Endothelial cell (in vitro differentiated cells): ENCODE measurements at regions not wholly inside any gene's neighbourhood (a gene's known extent, or its start where the extent isn't known, plus 50 kb on each side); places are given as distances from the start of the nearest gene placed in this dataset.
"Not testable (repeated sequence)": the region's sequence is repeated elsewhere in the genome, so short reads cannot be mapped to it uniquely, and the experiment has no call there.

Source experiments
- DNase-seq: peaks from one replicate; pipeline ENCODE4 v3.0.0; 2021; ENCODE audit warnings: low spot score
- H3K27ac Mint-ChIP-seq: one replicate; pipeline ENCODE4 v1.8.0; 2021; ENCODE audit warnings: mixed read lengths, inconsistent platforms; ENCODE audit not compliant: unreplicated experiment
- H3K27me3 Mint-ChIP-seq: one replicate; pipeline ENCODE4 v1.8.0; 2021; ENCODE audit warnings: mild to moderate bottlenecking, moderate library complexity, mixed read lengths, inconsistent platforms; ENCODE audit not compliant: unreplicated experiment
- H3K36me3 Mint-ChIP-seq: one replicate; pipeline ENCODE4 v1.8.0; 2021; ENCODE audit warnings: mild to moderate bottlenecking, low read depth, mixed read lengths, inconsistent platforms; ENCODE audit not compliant: unreplicated experiment
- H3K4me1 Mint-ChIP-seq: one replicate; pipeline ENCODE4 v1.8.0; 2021; ENCODE audit warnings: mild to moderate bottlenecking, mixed read lengths, inconsistent platforms; ENCODE audit not compliant: unreplicated experiment
- H3K4me3 Mint-ChIP-seq: one replicate; pipeline ENCODE4 v1.8.0; 2021; ENCODE audit warnings: mild to moderate bottlenecking, mixed read lengths, inconsistent platforms; ENCODE audit not compliant: unreplicated experiment
- H3K9me3 Mint-ChIP-seq: one replicate; pipeline ENCODE4 v1.8.0; 2021; ENCODE audit warnings: mixed read lengths, inconsistent platforms; ENCODE audit not compliant: unreplicated experiment
- TF ChIP-seq, protein P1 (sequence below): fragments of 200-600 bp; sonication (generic); IDR thresholded peaks from one replicate; pipeline ENCODE4 v1.5.0; 2021; ENCODE audit warnings: antibody characterized with exemption; ENCODE audit not compliant: unreplicated experiment

DNA sequence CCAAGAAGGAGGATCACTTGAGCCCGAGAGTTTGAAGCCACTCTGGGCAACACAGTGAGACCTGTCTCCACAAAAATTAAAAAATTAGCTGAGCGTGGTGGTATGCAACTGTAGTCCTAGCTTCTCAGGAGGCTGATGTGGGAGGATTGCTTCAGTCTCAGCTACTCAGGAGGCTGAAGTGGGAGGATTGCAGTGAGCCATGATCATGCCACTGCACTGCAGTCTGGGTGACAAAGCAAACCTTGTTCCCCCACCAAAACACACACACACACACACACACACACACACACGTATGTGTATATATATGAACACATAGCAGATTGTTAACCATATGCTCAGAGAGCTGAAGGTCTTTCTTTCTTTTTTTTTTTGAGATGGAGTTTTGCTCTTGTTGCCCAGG, 157.5 kb upstream of the MAST4 start:
- no peak overlapping the region for H3K4me3 Mint-ChIP-seq
- H3K27ac Mint-ChIP-seq: no peak overlapping the region
- no peaks in the 10 kb centered on the region for H3K9me3 Mint-ChIP-seq
- DNase-seq: no peak
- no peaks in the 10 kb centered on the region for H3K27me3 Mint-ChIP-seq
- TF ChIP-seq, protein P1, sequence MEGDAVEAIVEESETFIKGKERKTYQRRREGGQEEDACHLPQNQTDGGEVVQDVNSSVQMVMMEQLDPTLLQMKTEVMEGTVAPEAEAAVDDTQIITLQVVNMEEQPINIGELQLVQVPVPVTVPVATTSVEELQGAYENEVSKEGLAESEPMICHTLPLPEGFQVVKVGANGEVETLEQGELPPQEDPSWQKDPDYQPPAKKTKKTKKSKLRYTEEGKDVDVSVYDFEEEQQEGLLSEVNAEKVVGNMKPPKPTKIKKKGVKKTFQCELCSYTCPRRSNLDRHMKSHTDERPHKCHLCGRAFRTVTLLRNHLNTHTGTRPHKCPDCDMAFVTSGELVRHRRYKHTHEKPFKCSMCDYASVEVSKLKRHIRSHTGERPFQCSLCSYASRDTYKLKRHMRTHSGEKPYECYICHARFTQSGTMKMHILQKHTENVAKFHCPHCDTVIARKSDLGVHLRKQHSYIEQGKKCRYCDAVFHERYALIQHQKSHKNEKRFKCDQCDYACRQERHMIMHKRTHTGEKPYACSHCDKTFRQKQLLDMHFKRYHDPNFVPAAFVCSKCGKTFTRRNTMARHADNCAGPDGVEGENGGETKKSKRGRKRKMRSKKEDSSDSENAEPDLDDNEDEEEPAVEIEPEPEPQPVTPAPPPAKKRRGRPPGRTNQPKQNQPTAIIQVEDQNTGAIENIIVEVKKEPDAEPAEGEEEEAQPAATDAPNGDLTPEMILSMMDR: no peak
- no peaks in the 10 kb centered on the region for H3K36me3 Mint-ChIP-seq
- H3K4me1 Mint-ChIP-seq: no peaks in the 10 kb centered on the region

DNA sequence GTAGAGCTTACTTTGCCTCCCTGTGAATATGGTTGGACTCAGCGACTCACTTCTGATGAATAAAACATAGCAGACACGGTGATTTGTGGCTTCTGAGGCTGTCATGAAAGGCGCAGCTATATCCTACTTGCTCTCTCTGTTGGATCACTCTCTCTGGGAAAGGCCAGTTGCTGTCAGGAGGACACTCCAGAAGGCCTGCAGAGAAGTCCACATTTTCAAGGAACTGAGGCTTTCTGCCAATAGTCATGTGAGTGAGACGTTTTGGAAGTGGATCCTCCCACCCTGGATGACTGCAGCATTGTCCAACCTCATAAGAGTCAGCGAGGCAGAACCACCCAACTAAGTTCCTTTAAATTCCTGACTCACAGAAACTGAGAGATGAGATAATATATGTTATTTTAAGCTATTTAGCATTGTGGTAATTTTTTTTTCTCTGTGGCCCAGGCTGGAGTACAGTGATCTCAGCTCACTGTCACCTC, 156.0 kb upstream of the MAST4 start:
- TF ChIP-seq, protein P1: no peak
- DNase-seq: no peak
- Mint-ChIP-seq H3K9me3 (no peaks in the 10 kb centered on the region), H3K27ac (no peak overlapping the region), H3K4me3 (no peak overlapping the region), H3K27me3 (no peaks in the 10 kb centered on the region), H3K36me3 (no peaks in the 10 kb centered on the region), H3K4me1 (no peaks in the 10 kb centered on the region)

DNA sequence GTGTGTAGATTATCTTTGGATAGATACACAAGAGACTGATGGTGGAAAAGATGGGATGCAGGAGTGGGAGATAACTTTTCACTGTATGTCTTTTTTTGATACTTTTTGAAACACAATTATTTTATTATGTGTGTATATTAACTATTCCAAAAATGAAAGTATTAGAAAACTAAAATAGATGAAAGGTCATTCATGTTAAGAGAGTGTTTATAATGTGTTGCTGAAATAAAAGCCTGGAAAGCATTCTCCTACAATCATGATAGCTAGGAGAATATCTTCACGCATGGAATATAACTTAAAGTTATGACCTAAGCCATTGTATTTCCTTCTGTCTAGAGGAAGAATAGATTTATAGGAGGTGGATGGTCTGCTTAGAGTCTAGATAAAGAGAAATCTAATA, 154.8 kb upstream of the MAST4 start:
- no peaks in the 10 kb centered on the region for H3K36me3 Mint-ChIP-seq

DNA sequence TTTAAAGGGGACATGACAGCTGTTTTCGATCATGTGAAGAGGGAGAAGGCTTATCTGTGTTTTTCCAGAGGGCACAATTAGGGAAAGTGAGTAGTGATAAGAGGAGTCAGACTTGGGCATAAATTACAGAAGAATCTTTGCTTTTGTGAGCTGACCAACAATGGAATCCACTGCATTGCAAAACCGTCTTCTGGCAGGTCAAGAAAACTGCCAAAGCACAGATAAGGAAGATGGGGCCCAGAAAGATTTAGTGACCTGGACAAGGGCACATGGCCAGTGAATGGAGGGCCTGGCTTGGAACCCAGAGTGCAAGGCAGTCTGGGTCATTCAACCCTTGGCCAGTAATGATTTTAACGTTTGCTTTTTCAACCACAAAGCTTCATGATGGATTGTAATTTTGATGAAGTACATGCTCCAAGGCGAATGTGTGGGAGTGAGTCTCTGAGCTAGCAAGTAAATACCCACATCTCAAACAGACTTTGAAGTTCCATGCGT, 153.2 kb upstream of the MAST4 start:
- Mint-ChIP-seq H3K9me3 (peaks cover 3% of the 10 kb centered on the region), H3K36me3 (no peaks in the 10 kb centered on the region), H3K27me3 (no peaks in the 10 kb centered on the region), H3K27ac (no peak overlapping the region), H3K4me3 (no peak overlapping the region), H3K4me1 (no peaks in the 10 kb centered on the region)
- DNase-seq: no peak
- TF ChIP-seq, protein P1: no peak

More for the DNA sequence above, 154.8 kb upstream of the MAST4 start:
- Mint-ChIP-seq H3K4me3 (no peak overlapping the region), H3K27me3 (no peaks in the 10 kb centered on the region), H3K27ac (no peak overlapping the region), H3K9me3 (no peaks in the 10 kb centered on the region), H3K4me1 (no peaks in the 10 kb centered on the region)
- DNase-seq: no peak
- TF ChIP-seq, protein P1: no peak

DNA sequence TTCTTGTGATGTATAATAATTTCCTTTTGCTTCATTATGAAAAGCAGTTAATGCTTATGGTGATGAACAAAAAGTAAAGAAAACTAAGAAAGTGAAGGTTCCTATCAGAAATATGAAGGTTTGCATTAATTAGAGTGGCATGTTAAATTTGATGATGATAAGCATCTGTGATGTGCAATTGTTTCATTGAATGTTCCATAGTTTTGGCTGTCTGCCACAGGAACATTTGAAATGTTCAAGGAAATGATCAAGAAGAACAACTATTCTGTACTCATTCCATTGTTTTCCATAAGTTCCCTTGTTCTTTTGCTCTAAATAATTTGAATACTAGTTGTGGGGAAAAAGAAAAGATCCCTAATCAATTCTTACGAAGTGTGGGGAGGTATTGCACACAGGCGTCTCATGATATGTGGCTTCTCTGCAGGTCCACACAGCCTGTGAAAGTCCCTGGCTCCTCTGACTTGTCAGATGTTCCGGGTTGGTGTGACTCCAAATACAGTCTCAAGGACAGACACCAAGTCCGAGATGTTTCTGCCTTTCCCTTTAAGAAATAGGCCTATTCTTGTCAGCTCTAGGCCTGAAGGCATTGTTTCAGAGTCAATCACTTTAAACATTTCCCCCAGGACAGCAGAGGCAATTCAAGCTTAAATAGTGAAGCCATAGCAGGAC, 152.6 kb upstream of the MAST4 start:
- no peaks in the 10 kb centered on the region for H3K27me3 Mint-ChIP-seq
- no peak overlapping the region for H3K4me3 Mint-ChIP-seq
- DNase-seq: no peak
- H3K9me3 Mint-ChIP-seq: peaks cover 5% of the 10 kb centered on the region
- H3K27ac Mint-ChIP-seq: no peak overlapping the region
- no peaks in the 10 kb centered on the region for H3K4me1 Mint-ChIP-seq
- TF ChIP-seq, protein P1: no peak
- no peaks in the 10 kb centered on the region for H3K36me3 Mint-ChIP-seq

DNA sequence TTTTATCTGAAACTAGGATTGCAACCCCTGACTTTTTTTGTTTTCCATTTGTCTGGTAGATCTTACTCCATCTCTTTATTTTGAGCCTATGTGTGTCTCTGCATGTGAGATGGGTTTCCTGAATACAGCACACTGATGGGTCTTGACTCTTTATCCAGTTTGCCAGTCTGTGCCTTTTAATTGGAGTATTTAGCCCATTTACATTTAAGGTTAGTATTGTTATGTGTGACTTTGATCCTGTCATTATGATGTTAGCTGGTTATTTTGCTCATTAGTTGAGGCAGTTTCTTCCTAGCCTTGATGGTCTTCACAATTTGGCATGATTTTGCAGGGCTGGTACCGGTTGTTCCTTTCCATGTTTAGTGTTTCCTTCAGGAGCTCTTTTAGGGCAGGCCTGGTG, 148.1 kb upstream of the MAST4 start:
- not testable (repeated sequence) for H3K36me3 Mint-ChIP-seq, H3K27me3 Mint-ChIP-seq, H3K4me1 Mint-ChIP-seq, H3K27ac Mint-ChIP-seq, DNase-seq, H3K4me3 Mint-ChIP-seq
- H3K9me3 Mint-ChIP-seq: peaks cover 19% of the 10 kb centered on the region
